HG03159 (cell line): ENCODE measurements at regions not wholly inside any gene's neighbourhood (a gene's known extent, or its start where the extent isn't known, plus 50 kb on each side); places are given as distances from the start of the nearest gene placed in this dataset.
A peak's percentile ranks its signal among the peaks of the same experiment; 100 is the strongest.
"Not testable (repeated sequence)": the region's sequence is repeated elsewhere in the genome, so short reads cannot be mapped to it uniquely, and the experiment has no call there.

Experiments
- ATAC-seq: cut with Tn5 transposase; IDR thresholded peaks from one replicate; pipeline ENCODE4 v1.9.1; 2021; ENCODE audit warnings: mild to moderate bottlenecking, moderate library complexity; ENCODE audit not compliant: unreplicated experiment

DNA sequence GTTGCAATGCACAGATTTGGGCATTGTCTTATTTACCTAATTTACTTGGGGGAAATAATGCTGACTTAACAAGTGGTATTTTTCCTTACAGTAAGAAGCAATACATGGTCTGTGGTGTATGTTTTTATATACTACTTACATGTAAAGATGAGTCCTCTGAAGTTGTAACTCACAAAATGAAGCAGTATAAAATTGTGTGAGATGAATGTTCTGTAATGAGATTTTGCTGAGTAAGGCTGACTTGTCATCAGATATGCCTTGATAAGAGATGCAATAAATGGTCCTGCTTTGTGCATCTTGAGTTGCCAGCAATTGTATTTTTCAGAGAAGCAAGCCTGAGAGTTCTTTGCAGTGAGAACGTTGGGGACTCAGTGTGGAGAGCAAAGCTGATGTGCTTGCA is 92.2 kb upstream of the GNAQ start:
- ATAC-seq = no peak

- ATAC-seq = no peak
Observed at GRCh38 chr9:78122631-78123030, 91.0 kb upstream of the GNAQ start.

DNA sequence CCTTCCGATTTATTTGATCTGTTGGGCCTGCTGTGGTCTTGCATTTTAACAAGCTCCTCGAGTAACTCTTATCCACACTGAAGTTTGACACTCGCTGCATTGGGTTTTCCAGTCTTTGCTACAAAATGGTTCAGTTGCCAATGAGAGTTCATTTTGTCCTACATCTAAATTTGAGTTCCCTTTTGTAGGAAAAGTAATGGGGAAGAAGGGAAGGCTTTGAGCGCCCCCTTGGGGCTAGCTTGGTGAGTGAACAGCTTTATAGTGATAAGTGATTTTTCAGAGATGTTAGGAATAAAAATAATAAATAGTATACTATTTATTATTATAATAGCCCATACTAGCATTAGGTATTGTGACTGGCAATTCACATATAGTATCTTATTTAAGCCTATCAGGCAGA is 89.9 kb upstream of the GNAQ start:
- ATAC-seq = no peak

- ATAC-seq = peak; percentile 93
Observed at GRCh38 chr9:78118742-78119473, 87.3 kb upstream of the GNAQ start.

GRCh38 chr9:78115073-78115472 is 83.5 kb upstream of the GNAQ start:
- no peak for ATAC-seq

DNA sequence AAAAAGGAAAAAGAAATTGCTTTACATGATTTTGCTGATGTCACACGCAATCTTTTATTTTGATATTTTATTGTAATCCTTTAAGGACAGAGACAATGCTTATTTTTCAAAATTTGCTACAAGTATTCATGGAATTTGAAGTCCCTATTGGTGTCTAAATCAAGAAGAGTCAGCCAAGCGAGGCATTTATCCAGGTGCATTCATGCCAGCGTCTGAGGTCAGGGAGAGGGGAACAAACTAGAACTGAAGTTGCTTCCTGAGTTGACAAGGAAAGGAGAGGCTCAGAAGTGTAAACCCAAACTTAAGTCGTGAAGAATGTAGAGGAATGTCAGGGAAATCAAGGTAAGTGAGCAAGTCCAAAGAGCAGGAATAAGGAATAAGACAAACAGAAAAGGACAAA is 83.0 kb upstream of the GNAQ start:
- ATAC-seq = no peak

DNA sequence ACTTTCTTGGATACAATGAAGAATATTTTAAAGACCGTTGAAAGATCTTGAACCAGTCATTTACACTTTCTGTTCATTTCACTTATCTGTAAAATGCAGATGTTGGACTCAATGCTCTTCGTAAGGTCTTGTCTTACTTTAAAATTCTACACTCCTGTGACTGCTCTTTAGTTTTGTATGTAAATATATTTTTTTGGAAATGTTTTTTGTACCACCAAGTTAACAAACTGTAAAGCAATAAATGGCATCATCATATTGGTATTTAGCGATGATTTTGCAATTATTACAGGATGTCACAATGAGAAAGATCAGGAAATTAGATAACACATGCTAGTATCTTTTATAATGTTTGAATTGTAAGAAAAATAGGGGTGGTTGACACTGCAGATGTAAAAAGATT is 80.8 kb upstream of the GNAQ start:
- ATAC-seq = no peak

GRCh38 chr9:78112004-78112403 is 80.4 kb upstream of the GNAQ start:
- ATAC-seq = no peak

DNA sequence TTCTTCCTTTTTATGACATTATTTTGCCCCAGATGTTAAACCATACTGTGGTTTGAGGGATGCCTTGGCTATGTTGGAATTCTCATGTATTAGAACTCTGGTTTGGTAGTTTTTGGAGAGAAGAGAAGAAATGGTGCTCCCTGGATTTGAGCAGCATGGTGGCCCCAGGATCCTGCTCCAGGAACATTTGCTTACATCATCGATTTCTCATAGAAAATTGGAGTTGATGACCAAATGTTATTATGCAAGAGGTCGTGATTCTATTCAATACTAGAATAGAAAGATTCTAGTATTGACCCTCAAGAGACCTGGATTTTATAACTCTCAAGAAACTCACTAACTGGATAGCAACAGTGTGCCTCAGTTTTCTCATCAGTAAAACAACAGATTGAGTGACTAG is 77.5 kb upstream of the GNAQ start:
- ATAC-seq = no peak

GRCh38 chr9:78106586-78106985 is 75.0 kb upstream of the GNAQ start:
- not testable (repeated sequence) for ATAC-seq

GRCh38 chr9:78103971-78104433 is 72.4 kb upstream of the GNAQ start:
- ATAC-seq = peak; percentile 91

DNA sequence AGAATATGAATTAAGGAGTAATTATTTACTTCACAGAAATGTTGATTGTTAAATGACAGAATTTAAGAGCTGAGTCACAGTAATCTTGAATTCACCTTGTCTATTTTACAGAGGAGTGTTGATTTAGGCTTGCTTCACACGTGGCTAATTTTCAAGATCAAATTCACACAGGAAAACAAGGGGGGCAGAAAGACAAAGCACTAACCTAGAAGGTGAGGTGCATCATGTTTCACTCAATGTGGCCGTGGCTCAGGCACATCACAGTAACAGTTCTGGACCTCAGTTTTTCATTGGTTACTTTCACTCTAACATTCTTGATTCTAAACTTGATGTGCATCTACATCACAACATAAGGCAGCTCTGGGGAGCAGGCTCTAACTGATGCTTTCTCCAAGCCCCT is 69.6 kb upstream of the GNAQ start:
- ATAC-seq = no peak

DNA sequence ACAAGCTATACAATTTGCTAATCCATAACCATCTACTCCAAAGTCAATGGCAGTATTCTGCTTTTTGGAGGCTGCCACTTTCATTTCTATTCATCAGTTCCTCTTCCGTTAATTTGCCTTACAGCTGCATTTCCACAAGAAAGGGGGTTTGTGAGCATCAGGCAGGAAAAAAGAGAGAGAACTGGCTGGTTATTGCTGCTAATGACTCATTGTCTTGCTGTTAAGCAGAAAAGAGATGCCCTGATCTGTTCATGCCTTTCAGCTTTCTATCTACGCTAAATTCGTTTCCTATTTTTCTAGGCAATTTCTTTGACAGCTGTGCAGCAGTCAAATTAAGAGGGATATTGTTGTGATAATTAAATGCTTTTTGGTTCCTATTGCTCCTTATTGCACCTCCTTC is 65.9 kb upstream of the GNAQ start:
- no peak for ATAC-seq

- ATAC-seq = no peak
Observed at GRCh38 chr9:78091731-78092130, 60.1 kb upstream of the GNAQ start.

- ATAC-seq = no peak
Observed at GRCh38 chr9:78089111-78089510, 57.5 kb upstream of the GNAQ start.

- not testable (repeated sequence) for ATAC-seq
Observed at GRCh38 chr9:78088190-78088589, 56.6 kb upstream of the GNAQ start.
